A172 (cell line): ENCODE measurements at regions not wholly inside any gene's neighbourhood (a gene's known extent, or its start where the extent isn't known, plus 50 kb on each side); places are given as distances from the start of the nearest gene placed in this dataset.
A peak's percentile ranks its signal among the peaks of the same experiment; 100 is the strongest.

Experiments
- DNase-seq: peaks from one replicate; pipeline ENCODE4 v3.0.0-alpha.2; 2015; ENCODE audit warnings: low spot score

DNA sequence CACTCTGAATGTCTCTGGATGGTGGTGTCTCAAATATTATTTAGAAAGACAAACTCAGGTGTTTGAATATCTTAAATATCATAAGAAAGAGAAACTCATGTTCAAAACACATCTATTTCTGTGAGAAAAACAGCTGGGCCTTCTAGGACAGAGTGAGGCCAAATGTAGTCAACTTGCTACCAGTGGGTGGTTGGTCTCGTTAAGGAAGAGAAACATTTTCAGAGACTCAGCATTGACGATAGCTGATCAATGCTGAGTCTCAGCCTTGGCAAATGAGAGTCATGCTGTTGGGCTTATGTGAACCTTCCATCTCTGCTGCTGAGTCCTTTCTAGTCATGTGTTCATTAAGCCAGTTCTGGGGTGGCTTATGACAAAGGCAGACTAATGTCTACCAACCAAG lies 418.0 kb downstream of the CETN3 start:
- no peak for DNase-seq

DNA sequence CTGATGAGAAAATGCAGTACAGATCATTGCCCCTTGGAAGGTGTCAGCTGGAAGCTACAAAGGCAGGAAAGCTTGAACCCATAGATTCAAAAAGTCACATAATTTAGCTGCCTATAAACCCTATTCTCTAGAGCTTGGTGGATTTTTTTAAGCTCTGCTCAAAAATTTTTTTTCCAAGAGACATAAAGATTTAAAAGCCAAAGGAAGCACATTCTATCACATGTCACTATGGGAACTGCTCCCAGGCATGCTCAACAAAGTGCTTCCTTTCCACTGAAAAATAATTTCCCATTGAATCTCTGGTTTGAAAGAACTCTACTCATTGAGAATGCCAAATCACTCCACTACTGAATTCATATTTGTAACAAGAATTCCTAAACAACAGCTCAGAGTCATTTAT lies 419.8 kb downstream of the CETN3 start:
- DNase-seq, result no peak

DNA sequence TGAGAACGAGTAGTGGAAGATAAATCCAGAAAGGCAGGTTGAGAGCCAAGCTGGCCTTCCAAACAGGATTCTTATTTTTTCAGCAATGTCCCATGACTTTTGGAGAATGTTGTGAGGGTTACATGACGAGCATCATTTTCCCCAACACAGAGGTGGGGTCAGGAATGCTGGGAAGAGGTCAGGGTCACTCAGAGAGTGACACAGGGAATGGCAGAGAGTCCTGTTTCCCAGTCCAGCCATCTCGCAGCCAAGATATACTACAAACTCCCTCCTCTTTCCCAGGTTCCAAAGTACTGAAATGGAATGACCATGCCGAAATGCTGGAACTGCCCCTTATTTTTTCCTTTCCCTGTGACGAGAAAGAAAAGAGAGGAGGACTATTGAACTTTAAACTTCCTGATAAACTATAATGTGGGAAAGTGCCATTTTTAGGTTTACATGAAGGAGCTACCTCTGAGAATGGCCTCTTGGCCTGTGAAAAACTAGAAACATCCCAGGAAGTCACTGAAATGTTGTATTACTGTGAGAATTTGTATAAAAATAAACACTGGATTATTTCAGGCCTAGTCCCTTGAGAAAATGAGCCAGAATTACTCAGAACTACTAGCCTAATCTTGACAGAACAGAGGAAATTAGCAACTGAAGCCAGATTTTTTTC lies 420.4 kb downstream of the CETN3 start:
- DNase-seq, result no peak

DNA sequence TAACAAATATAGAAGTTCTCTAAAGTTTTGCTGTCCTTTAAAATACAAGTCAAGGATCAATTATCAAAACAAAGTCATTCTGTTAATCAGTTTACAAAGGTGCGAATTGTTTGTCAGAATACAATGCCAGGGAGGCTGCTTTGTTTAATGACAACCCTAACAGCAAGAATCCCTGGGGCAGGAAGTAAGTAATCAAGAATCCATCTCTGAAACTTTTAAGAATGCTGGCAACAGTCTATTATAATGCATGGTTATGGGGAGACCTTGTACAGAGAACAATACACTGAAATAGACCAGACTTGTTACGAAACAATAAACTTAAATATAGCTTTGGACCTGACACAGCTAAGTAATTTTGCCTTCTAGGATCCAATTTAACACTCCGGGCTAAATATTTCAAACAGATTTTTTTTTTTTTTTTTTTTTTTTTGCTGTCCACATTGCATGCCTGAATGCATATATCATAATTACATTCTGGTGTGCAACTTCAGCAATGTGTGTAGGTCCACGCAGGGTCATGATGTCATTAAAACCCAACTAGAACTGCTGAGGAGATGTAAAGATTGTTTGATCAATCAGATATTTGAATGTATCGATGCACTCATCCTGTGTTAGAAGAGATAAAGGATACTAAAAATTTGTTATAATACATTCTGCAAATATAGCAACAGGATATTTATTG lies 421.3 kb downstream of the CETN3 start:
- DNase-seq, result no peak

DNA sequence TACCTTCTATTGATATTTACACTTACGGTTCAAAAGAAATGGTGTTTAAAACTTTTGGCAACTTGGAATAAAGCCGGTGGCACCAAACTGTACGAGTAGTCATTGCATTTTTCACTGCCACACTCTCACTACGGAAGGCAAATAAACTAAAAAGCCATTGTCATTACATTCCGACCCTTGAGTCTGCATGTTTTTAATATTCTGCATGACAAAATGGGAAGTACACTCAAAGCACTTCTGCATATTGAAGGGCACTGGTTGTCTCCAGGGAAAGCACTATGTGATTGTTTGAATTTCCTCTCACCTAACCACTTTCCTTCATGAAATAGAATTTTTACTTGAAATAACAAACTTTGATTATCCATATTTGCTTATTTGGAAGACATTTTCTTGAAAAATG lies 426.3 kb downstream of the CETN3 start:
- DNase-seq, result no peak

DNA sequence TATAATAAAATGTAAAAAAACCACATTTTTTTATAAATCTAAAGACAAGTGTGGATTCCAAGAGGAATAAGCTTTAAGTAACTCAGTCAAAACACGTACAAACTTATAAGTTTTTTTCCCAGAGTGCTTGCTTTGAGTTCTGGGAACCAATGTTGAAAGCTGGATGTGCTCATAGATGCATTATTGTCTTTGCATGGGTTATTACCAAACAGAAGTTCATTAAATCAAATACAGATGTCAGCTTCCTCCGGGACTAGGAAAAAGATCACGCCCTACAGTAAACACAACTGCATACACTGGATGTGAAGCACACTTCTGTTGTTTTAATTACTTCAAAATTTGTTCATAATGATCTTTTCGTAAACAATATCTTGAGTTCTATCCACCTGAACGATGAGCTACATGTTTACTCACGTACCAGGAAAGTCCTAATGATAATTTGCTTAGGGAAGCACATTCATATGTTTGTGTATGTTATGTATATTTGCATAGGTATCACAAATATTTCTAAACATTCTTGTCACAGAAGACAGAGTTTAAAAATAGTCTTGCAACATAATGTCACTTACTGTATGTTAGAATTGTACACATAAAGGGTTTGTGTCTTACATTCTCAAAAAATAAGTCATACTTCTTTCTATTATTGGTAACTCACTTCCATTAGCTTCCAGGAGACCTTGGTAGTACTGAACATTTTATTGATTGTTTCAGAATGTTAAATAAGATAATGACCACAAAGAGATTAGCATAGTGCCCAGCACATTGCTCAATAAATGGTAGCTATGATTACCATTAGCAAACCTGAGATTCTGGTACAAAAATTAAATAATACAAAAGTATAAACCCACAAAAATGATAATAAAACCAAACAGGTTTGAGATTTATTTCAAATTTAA lies 427.4 kb downstream of the CETN3 start:
- no peak for DNase-seq

DNA sequence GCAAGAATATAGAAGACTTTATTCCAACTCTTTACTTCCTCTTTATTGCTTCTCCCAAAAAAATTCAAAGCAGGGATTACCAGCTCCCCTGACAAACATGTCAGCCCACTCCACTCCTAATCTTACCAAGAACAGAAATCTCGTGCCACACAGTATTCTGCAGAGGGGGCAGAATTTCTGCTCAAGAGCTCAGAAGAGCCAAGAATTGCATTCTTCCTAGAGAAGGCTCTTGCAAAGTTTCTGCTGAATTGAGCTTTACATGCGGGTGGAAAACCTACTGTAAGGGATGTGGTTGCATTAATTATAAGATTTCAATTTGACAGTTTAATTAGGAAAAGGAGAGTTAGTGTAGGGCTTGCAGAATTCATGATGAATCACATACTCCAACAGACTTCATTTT lies 428.5 kb downstream of the CETN3 start:
- no peak for DNase-seq

DNA sequence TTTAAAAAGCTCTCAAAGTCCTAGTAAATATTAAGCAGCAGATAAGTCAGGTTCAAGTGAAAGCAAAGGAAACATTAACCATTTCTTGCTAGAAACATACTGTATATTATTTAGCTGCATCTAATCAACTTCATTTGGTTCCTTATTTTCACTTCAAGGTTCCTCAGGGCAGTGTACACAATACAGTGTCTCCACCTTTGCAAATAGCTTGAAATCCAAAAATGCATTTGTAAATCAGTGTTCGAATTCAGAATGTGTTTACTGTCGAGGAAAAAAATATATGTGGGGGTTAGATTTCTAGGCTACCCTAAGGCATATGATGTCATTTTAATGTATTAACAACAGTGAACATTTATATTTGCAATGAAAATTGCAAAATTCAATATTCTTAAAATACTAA lies 436.0 kb downstream of the CETN3 start:
- DNase-seq, result no peak

DNA sequence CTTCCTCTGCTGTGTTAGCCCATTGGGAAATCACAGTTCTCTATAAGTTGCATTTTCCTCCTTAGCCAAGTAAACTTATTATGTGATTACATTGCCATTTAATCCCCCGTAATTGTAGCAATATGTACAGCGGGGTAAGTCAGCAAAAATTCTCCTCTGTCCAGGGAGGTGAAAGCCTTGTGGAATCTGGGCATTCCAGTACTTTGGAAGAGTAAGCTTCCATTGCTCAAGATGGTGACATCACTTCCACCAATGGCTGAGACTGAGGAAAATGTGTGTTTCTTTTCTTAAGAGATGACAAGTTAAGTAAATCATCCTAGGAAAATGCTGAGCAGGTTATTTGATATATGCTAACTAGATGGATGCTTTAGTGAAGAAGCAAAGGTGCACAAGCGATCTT lies 436.7 kb downstream of the CETN3 start:
- DNase-seq, result no peak

DNA sequence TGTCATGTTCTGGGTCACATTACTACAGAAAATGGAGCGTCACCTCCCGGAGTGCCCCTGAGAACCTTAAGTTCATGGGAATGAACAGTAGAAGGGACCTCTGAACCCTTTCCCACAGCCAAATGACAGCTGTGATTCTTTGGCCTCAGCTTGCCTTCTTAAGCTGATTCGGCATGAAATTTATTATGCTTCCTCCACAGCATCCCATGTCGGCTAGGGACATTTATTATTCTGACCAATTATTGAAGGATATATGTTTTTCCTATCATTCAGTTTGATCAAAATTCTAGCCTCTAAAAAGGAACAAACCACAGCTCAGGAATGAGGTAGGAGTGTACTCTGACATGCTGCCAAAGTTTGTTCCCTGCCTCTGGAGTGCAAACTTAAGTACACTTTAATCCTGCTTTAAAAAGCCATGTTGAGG lies 440.6 kb downstream of the CETN3 start:
- DNase-seq, result no peak

DNA sequence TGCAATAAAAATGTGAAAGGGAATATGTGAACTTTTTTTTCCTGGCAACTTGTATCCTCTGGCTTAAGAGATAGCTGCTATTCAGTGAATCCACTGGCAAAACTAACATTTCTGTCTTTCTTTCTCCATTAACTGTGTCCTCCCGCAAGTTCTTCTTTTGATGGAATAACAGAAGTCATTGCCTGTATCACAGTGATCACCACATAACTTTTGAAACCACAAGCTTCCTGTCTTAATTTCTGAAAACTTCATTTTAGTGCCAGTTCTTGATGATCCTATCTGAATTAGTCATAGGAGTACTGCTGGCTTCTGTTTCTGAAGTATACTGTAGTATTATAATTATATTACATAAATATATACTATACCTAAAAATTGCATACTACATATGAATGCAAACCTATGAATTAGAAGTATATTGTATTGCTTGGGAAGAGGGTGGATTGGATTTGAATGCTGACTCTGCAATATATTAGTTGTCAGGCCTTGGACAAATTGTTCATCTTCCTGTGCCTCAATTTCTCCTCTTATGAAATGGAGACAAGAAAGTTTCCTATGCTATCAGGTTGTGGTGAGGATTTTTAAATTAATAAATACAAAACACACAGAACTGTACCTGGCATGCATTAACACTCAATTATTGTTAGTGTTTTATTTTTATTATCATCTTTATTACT lies 441.6 kb downstream of the CETN3 start:
- peak; percentile 55 for DNase-seq

DNA sequence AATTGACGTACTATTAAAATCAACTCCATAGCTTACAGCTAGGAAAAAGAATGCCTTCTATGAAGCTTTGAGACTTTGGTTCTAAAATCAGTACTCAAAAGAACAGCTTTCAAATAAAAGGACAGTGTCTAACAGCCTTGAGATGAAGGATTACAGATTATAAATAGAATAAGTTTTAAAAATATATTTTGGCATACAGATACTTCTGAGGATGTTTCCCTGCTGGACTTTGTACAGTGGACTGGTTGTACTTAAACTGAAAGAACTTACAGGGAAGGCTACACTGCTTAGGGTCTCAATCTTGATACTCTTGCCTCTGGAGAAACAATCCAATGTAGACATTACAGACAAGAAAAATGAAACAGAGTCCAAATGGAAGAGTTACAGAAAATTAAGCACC lies 452.7 kb downstream of the CETN3 start:
- no peak for DNase-seq

DNA sequence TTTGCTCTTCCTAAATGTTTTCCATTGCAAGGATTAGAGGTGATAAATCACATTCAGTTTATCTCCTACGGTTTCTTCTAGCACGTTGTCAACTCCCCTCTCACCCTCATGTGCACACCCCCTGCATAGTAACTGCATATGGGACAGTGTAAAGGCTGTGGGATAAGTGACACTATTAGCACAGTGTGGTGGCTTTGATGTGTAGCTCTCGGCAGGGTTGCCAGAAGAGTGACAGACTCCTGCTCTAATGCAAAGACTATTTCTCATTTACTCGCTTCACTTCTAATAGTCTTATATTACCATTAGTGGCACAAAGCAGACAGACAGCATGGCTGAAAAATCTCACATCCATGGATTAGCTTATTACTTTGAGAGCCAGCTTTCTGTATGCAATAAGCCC lies 454.6 kb downstream of the CETN3 start:
- no peak for DNase-seq

DNA sequence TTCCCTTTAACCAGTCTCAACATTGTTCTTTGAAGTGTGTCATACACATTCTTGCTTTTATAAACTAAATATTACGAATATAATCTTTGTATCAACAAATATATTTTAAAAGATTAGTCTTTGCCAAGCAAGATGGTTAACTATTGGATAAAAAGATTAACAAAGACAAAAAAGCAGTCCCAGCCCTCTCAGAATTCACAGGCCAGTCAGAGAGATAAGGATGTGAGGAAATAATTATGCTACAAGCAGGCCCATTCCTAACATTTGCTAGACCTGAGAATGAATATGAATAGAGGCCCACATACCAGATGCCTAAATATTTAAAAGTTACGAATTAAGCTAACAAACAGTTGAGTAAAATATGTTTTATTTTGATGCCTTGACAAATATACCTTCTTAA lies 457.7 kb downstream of the CETN3 start:
- no peak for DNase-seq

DNA sequence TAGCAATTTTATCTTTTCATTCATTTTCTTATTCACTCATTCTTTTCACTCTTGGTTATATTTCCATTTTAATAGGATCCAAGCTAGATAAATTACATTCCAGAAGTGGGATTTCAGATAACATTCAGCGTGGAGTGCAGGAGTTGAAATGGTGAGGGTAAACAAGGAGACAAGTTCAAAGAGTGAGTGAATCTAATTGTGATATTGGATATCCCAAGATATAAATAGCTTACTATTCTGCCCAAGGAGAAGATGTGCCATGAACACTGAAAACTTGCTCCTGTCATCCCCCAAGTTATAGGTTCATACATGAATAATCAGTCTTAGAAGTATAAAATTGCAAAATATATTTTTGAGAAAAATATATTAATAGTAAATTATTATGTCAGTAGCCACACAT lies 459.3 kb downstream of the CETN3 start:
- no peak for DNase-seq

DNA sequence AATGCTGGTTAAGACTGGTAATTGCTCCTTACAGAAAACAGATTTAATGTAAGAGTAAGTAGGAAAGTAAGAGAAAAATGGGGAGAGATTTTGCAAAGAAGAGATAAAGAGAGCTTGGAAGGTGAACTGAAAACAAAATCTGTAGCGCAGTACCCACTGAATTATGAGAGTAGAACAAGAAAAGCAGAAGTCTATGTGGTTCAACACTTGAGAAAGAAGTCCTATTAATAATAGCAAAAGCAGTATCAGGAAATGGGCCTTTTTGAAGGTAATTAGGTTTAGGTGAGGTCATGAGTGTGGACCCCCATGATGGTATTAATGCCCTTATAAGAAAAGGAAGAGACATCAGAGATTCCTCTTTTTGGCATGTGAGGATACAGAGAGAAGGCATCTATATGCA lies 460.6 kb downstream of the CETN3 start:
- no peak for DNase-seq

DNA sequence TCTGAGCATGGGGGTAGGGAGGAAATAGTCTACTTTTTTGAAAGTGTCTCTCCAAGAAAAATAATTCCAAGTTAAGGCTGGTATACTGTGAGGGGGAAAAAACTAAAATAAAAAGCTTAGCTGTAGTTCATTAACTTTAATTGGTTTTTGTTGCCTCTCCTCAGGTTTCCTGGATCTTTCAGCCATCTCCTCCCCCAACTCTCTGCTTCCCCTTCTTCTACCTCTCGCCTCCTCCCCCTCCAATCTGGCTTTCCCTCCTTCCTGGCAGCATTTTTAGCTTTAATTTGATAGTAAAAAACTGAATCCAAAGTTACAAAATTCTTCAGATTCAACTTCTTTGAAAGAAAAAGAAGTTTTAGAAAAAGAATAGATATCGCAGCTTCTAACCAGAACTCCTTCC lies 462.6 kb downstream of the CETN3 start:
- DNase-seq, result no peak

DNA sequence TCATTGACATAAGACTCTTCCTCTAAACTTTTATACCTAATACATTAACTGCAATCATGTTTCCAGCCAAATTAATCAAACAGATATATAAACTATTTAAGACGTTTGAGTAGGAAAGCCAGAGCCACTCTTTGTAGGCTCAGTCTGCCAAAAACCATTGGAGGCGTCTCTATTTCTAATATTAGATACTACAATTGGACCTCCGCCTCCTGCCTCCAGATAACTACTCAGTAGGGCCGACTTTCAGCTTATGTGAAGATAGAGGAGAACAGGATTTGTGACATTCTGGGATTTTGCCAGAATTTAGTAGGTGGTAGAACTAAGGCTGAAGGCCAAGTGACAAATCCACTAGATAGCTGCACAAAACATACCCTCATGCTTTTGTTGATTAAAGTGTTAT lies 463.0 kb downstream of the CETN3 start:
- no peak for DNase-seq

DNA sequence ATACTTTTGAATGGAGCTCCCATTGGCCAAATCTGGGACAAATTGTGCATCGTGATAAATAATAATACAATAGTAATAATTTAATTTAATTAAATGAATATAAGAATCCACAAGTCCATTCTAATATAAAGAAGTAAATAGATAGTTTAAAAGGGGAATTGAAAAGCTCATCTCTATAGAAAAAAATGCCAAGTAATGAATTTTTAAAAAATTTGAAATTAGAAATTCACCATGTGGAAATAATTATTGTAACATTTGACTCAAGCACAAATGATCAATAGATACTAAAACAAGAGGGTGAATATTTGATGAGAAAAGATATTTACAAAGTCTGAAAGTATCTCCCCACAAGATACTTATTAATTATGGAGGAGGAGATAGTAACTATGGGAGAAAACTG lies 467.4 kb downstream of the CETN3 start:
- no peak for DNase-seq

DNA sequence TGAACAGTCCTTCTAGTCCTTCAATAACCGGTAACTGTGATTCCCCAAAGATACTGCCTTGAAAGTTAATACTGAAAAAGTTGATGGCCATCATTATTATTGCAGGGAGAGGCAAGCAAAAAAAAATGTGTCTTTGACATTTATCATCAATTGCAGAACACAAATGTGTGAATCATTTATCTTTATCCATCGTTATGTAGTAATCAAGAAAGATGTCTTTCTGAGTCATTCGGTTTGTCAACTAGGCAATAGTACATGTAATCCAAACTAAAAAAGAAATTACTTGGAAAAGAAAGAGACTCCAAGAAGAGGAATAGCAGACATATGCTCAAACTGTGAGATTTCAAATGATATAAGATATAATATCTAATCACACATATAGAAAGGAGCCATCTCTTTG lies 473.0 kb downstream of the CETN3 start:
- no peak for DNase-seq

DNA sequence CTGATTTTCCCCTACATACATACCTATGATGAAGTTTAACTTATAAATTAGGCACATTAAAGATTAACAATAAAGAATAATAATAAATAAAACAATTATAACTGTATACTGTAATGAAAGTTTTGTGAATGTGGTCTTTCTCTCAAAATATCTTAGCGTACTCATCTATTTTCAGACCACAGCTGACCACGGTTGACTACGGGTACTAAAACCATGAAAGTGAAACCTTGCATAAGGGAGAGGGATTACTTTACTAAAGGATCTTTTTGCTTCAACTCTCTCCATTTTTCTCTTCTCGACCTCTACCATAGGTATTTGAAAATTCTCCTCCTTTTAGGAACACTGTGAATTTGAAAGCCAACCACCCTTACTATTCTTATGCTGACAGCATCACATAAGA lies 475.5 kb downstream of the CETN3 start:
- no peak for DNase-seq

DNA sequence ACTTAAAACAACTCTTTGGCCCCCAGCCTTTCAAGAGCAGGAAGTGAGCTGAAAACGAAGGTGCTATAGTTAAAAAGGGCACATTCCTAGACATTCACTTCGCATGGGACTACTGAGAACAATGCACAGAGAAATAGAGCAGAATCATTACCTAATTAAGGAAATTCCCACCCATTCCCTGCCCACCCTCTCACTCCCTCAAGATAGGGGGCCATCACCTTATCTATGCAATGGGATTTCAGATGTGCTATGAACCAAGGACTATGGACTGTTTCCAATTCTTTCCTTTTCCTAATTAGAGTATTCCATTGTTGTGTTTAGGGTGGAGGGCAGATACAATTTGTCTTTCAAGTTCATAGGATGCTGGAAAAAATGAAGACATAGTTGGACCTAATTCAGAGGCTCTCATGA lies 476.8 kb downstream of the CETN3 start:
- peak; percentile 4 for DNase-seq
